Endodermal cell (in vitro differentiated cells): ENCODE measurements at regions not wholly inside any gene's neighbourhood (a gene's known extent, or its start where the extent isn't known, plus 50 kb on each side); places are given as distances from the start of the nearest gene placed in this dataset.

Experiments used
- DNase-seq: peaks from one replicate; pipeline ENCODE4 v3.0.0-alpha.2; 2017
- H3K27ac ChIP-seq: 2 replicates; pipeline ENCODE4 v1.5.1; 2013; ENCODE audit warnings: mild to moderate bottlenecking, low read depth, low read length, moderate library complexity
- H3K27me3 ChIP-seq: 2 replicates; pipeline ENCODE4 v1.6.1; 2013; ENCODE audit warnings: mild to moderate bottlenecking, low read length, moderate library complexity; ENCODE audit not compliant: insufficient read depth, control insufficient read depth, poor library complexity, severe bottlenecking
- H3K36me3 ChIP-seq: 2 replicates; pipeline ENCODE4 v1.7.0; 2013; ENCODE audit warnings: mild to moderate bottlenecking, low read length, moderate library complexity; ENCODE audit not compliant: control insufficient read depth, insufficient read depth
- H3K4me1 ChIP-seq: one replicate; pipeline ENCODE4 v1.7.0; 2013; ENCODE audit warnings: low read length; ENCODE audit not compliant: control insufficient read depth, insufficient read depth
- H3K4me3 ChIP-seq: 2 replicates; pipeline ENCODE4 v1.5.1; 2013; ENCODE audit warnings: mild to moderate bottlenecking, low read length, moderate library complexity
- H3K9ac ChIP-seq: 2 replicates; pipeline ENCODE4 v1.6.1; 2013; ENCODE audit warnings: mild to moderate bottlenecking, low read length, moderate library complexity; ENCODE audit not compliant: poor library complexity, severe bottlenecking; ENCODE audit errors: extremely low read depth
- H3K9me3 ChIP-seq: 2 replicates; pipeline ENCODE4 v1.6.1; 2013; ENCODE audit warnings: mild to moderate bottlenecking, low read length, moderate library complexity; ENCODE audit not compliant: control insufficient read depth
- H3K27ac Mint-ChIP-seq: 2 replicates; pipeline ENCODE4 v1.8.0; 2020; ENCODE audit warnings: mixed read lengths
- H3K27me3 Mint-ChIP-seq: 2 replicates; pipeline ENCODE4 v1.8.0; 2021; ENCODE audit warnings: mild to moderate bottlenecking, mixed read lengths; ENCODE audit not compliant: insufficient read depth
- H3K36me3 Mint-ChIP-seq: 2 replicates; pipeline ENCODE4 v1.8.0; 2020; ENCODE audit warnings: low read depth, mixed read lengths
- H3K4me1 Mint-ChIP-seq: 2 replicates; pipeline ENCODE4 v1.8.0; 2020; ENCODE audit warnings: mixed read lengths
- H3K4me3 Mint-ChIP-seq: 2 replicates; pipeline ENCODE4 v1.8.0; 2020; ENCODE audit warnings: mild to moderate bottlenecking, moderate library complexity, mixed read lengths
- H3K9me3 Mint-ChIP-seq: 2 replicates; pipeline ENCODE4 v1.8.0; 2020; ENCODE audit warnings: mild to moderate bottlenecking, mixed read lengths
- CTCF ChIP-seq: fragments of 200-600 bp; sonication (generic); conservative IDR thresholded peaks from 2 replicates; pipeline ENCODE4 v1.5.0; 2021; ENCODE audit warnings: antibody characterized with exemption, mild to moderate bottlenecking
- WGBS, 2 experiments: methylation state at CpG; one replicate each; pipeline versions ENCODE4 v1.1.5 to v1.1.7; 2013; ENCODE audit warnings: missing lambda C conversion rate in 2 of 2, mixed read lengths in 1 of 2; ENCODE audit not compliant: insufficient coverage in 1 of 2, insufficient read length in 1 of 2; 5-methylcytosine and 5-hydroxymethylcytosine counted together

- WGBS, 2 experiments: 92 to 96% methylated on average over 9 to 10 of the region's 10 CpGs
- peaks cover 7% of the 10 kb centered on the region for H3K4me1 Mint-ChIP-seq
Observed at GRCh38 chr11:134758342-134758931, 346.4 kb upstream of the B3GAT1 start.

DNA sequence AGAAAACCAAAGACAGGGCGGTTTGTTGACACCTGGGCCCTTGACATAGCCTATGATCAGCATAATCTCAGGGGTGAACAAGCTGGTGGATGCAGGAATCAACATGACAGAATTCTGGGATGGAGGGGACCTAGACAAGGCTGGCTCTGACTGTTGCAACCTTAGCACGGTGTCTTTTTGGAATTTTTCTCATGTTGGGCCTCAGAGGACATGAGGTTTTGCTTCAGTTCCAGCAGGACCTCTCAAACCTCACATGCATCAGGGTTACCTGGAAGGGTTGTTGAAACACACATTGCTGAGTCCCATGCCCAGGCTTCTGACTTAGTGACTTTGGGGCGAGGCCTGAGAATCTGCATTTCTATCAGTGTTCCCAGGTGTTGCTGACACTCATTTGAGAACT lies 345.6 kb upstream of the B3GAT1 start:
- TF ChIP-seq CTCF: no peak
- DNase-seq: peak; percentile 26
- Mint-ChIP-seq H3K27ac (no peak overlapping the region), H3K4me3 (no peak overlapping the region), H3K27me3 (peaks cover 36% of the 10 kb centered on the region), H3K4me1 (peaks cover 7% of the 10 kb centered on the region), H3K9me3 (no peaks in the 10 kb centered on the region), H3K36me3 (no peaks in the 10 kb centered on the region)
- Histone ChIP-seq H3K4me3 (no peak overlapping the region), H3K27ac (no peak overlapping the region), H3K36me3 (no peaks in the 10 kb centered on the region), H3K27me3 (no peaks in the 10 kb centered on the region), H3K9ac (no peak overlapping the region), H3K9me3 (no peaks in the 10 kb centered on the region), H3K4me1 (no peaks in the 10 kb centered on the region)
- WGBS, 2 experiments: 92 to 96% methylated on average over 3 of the region's 3 CpGs

More at GRCh38 chr11:134758342-134758931, 346.4 kb upstream of the B3GAT1 start:
- TF ChIP-seq CTCF: no peak
- Mint-ChIP-seq H3K4me3 (no peak overlapping the region), H3K27me3 (peaks cover 28% of the 10 kb centered on the region), H3K9me3 (no peaks in the 10 kb centered on the region), H3K36me3 (no peaks in the 10 kb centered on the region), H3K27ac (no peak overlapping the region)
- peak; percentile 37 for DNase-seq
- H3K27ac ChIP-seq: no peak overlapping the region
- H3K36me3 ChIP-seq: no peaks in the 10 kb centered on the region
- no peak overlapping the region for H3K9ac ChIP-seq
- no peaks in the 10 kb centered on the region for H3K4me1 ChIP-seq
- H3K4me3 ChIP-seq: no peak overlapping the region
- no peaks in the 10 kb centered on the region for H3K27me3 ChIP-seq
- no peaks in the 10 kb centered on the region for H3K9me3 ChIP-seq

DNA sequence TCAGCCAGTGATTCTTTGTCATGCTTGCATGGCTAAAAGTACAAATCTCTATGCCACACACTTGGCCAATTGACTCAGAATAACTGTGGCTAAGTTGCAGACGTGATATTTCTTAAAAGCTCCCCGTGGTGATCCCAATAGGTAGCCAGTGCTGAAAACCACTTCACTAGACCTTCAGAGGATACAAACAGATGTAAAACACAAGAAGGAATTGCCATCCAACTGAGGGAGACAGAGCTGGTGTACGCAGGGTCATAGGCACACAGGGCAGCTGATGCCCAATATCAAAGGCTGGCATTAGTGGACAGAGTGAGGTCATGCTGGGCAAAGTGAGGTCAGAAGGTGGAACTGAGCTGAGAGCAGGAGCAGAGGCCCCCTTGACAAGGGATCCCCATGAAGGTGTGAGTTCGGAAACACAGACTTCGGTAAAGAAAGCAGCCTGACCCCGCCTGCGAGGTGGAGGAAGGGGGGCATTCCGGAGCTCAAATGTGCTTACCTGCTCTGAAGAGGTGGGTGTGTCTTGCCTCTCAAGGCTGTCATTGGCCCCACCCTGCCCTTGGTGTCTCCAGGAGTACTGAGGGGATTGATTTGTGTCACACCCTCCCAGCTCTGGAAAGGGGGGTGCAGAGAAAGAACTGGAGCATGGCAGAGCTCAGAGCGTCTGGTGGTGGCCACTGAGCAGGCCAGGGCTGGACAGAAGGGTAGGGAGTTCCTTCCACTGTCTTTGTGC lies 344.9 kb upstream of the B3GAT1 start:
- Mint-ChIP-seq H3K27ac (no peak overlapping the region), H3K4me1 (peaks cover 7% of the 10 kb centered on the region), H3K27me3 (peaks cover 41% of the 10 kb centered on the region), H3K4me3 (no peak overlapping the region), H3K36me3 (no peaks in the 10 kb centered on the region), H3K9me3 (no peaks in the 10 kb centered on the region)
- Histone ChIP-seq H3K4me3 (no peak overlapping the region), H3K27me3 (no peaks in the 10 kb centered on the region), H3K9me3 (no peaks in the 10 kb centered on the region), H3K36me3 (no peaks in the 10 kb centered on the region), H3K4me1 (no peaks in the 10 kb centered on the region), H3K9ac (no peak overlapping the region), H3K27ac (no peak overlapping the region)
- no peak for TF ChIP-seq CTCF
- 85 to 88% methylated on average over 4 to 9 of the region's 9 CpGs for WGBS, 2 experiments
- peak; percentile 53 for DNase-seq
